Activated CD4-positive, CD25-positive, alpha-beta regulatory T cell treated with anti-CD3 and anti-CD28 coated beads, Interleukin-2, amount 50 U/mL, for 72 hours (primary cell): ENCODE measurements at regions not wholly inside any gene's neighbourhood (a gene's known extent, or its start where the extent isn't known, plus 50 kb on each side); places are given as distances from the start of the nearest gene placed in this dataset.

Experiments used
- DNase-seq: peaks from one replicate; pipeline ENCODE4 v3.0.0; 2021

DNA sequence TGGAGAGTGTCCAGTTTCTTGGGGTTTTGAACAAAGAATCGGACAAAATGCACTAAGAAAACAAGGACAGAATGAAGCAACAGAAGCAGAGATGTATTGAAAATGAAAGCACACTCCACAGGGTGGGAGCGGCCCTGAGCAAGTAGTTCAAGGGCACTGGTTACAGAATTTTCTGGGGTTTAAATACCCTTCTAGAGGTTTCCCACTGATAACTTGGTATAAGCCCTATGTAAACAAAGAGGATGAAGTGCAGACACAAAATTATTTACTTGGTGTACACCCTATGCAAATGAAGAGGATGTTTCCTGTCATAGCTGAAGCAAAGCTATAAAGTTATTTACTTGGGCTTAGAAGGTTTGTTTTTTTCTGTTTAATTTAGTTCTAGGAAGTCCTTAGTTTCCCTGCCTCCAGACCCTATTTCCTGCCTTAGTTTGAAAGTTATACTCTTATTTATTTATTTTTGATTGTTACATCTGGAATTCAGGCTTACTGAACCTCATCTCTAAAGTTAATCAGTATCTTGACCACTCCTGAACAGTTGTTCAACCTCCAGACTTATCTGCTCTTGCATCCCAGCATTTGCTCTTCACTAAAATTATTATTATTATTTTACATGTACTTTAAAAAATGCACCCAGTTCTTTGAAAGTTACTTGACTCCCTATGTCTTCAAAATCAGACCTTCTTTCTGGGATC, 193.5 kb downstream of the SPP2 start:
- DNase-seq = no peak

DNA sequence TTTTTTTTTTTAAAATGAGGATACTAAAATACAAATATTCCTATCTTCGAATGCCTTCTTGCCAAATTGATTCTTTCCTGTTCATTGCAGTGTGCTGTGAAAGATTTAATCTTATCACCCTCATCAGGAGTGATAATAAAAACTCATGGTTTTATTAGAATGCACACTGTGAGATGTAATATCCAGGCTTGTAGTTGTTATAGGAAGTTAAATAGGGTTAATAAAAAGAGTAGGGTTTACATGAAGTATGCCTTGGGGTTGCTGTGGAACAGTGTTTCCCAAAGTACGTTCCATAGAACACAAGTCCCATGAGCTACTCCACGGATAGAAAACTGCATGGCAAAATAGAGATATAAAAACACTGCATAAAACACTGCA, 191.9 kb downstream of the SPP2 start:
- no peak for DNase-seq

DNA sequence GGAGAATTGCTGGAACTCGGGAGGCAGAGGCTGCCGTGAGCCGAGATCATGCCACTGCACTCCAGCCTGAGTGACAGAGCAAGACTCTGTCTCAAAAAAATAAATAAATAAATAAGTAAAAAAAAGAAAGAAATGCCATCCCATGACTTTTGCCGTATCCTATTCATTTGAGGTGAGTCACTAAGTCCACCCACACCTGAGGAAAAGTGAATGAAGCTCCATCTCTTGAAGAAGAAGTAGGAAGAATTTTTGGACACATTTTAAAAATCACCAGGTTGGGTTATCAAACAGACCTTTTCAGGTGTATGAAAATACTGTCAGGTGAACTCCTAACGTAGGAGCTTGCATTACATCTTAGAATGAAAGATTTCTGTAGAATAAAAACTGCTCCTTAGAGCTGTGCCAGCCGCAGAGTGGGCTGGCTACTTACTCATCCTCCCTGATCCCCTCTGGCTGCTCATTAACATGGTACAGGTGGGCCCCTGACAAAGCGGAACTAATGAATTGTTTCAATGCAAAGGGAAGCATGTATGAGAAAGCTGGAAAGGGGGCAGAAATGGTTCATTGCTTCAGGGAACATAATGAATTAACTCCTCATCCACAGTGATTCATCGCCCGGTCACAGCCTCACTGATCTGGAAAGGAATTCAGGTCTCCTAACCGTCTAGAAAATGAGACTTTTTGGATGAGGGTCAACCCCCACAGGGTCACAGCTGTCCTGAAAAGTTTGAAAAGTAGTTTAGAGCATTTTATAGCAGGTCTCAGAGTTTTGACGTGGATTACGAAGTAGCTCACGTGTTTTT, 191.4 kb downstream of the SPP2 start:
- no peak for DNase-seq

DNA sequence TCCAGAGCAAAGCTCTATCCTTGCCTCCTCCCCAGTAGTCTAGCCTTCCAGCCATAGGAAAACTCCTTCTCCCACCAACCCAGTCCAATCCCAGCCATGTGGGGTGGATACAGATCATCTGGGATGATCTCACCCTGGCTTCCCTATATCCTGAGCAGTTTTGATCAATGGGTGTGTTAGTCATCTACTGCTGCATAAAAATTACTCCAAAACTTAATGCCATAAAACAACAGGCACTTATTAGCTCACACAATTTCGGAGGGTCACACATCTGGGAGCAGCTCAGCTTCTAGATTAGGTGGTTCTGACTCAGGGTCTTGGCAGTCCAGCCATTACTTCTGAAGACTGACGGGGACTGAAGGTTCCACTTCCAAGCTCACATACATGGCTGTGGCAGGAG, 190.4 kb downstream of the SPP2 start:
- no peak for DNase-seq

DNA sequence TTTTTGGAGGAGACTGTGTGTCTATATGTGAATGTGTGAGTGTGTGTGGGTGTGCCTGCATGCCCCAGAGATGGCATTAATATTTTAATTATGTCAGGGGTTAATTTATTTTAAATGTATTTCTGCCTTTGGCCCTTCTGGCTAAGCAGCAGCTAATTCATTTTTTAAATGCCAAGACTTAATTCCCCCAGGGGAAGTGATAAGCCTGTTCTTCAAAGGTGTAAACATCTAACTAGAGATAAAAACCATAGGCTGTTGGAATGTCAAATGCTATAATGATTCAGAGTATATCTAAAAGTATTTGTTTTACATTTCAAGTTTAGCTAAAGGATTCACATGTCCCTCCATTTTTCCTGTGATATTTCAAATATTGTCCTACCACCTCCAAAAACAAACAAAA, 184.7 kb downstream of the SPP2 start:
- no peak for DNase-seq

DNA sequence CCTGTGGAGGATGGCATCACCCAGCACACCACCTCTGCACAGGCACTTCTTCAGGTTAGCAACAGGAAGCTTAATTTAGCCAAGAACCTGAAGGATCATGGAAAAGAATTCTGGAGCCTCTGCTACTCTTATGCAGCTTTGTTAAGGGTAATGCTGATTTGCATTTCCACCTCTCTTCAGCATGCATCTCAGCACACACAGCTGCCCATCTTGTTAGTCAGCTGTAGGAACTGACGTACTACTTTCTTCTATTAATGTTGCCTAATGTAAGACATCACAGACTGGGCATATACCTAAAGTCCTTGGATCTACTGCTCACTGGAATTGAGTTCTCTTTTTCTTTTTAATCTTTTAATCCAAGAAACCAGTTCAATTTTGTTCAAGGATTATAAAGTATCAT, 181.0 kb downstream of the SPP2 start:
- no peak for DNase-seq

DNA sequence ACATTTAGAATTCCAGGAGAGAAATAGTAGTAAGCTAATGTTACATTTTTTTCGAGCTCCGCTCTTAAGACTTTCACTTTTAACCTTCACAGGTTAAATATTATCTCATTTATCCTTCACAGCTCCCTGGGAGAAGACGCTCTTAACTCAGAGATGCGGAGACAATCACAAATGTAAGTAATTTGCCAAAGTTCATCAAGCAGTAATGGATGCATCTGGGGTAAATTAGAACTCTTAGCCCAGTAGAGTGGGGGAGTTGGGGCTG, 168.5 kb downstream of the SPP2 start:
- no peak for DNase-seq

DNA sequence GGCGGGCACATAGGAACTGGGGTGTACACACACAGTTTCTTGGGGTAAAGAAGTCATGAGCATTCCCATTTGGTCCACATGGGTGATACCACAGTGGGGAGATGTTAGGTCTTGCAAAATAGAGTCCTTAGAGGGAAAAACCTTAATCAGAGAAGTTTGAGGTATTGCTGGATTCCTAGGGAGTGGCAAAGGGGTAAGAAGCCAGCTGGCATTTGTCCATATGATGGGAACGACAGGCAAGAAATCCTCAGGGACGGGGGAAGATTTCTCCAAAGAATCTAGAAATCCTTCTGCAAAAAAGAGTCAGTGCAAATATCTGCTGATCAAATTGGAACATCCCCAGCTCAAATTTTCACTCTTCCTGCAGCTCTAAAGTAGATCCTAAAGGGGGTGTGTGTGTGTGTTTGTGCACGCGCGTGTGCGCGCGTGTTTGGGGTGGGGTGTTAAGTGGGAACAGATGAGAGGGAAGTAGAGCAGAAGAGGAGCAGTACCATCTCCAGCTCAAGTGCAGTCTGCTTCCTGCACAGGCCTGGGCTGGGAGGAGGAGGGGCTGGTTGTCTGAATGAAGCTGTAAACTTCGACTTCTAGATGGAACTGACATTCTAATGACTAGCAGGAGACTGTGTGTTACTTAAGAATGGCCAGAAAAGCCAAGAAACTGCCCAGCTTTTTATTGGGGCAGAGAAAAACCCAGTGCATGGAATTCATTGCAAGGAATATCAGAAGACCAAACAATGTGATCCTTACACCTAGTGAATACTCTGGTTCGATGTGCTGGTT, 168.0 kb downstream of the SPP2 start:
- DNase-seq = no peak

DNA sequence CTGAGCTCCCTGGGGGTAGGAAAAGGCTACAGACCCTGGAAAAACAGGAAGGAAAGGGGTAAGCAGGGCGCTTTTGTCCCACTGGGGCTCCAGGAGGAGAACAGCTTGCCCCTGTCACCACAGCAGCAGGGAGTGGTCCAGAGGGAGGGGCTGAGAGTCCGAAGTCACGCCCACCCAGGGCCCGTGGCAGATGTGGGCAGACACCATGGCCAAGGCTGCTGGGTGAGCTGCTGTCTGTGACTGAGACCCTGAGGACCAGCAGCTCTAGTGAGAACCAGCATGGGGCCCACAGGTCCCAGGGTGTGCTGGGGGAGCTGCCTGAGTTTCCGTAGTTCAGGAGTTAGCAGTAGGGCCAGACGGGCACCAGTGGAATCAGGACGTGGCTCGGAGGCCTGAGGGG, 162.0 kb downstream of the SPP2 start:
- DNase-seq = no peak

DNA sequence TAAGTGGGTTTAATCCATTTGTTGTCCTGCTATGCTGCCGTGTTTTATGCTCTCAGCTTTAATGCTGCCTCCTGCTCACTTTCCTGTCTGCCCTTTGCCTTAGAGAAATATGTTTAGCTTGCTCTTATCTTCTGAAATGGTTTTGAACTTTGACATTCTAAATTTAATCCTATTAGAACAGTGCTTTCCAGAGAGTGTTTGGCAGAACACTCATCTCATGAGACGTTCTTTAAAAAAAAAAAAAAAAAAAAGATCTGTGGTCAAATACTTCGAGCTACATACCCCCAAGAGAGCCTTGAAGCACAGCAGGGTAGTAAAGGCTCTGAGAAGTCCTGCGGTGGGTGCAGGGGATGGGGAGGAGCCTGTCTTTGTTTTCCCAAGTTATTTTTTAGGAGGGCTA, 161.3 kb downstream of the SPP2 start:
- no peak for DNase-seq

DNA sequence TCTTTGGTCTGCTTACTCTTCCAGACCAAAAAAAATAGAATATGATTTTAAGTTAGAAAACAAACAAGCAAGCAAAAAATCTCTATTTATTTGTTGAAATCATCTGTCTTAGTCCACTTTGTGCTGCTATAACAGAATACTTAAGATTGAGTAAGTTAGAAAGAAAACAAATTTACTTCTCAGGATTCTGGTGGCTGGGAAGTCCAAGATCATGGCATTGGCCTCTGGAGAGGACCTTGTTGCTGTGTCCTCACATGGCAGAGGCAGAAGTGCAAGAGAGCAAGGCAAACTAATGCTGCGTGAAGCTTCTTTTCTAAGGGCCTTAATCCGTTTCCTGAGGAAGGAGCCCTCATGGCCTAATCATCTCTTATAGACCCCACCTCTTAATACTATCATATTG, 156.2 kb downstream of the SPP2 start:
- DNase-seq = no peak

DNA sequence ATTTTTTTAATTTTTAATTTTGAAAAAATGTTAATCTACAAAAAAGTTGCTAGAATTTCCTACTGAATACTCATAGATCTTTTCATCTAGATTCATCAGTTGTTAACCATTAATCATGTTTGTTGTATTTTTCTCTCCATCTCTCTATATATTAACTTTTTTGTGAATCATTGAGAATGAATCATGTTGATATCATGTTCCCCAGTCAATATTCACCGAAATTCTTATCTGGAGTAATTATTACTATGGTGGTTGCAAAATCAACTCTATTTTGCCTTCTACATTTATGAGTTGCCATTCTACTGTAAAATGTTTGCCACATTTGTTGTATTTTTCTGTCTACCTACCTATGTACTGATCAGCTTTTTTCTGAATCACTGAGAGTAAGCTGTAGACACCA, 154.0 kb downstream of the SPP2 start:
- no peak for DNase-seq

DNA sequence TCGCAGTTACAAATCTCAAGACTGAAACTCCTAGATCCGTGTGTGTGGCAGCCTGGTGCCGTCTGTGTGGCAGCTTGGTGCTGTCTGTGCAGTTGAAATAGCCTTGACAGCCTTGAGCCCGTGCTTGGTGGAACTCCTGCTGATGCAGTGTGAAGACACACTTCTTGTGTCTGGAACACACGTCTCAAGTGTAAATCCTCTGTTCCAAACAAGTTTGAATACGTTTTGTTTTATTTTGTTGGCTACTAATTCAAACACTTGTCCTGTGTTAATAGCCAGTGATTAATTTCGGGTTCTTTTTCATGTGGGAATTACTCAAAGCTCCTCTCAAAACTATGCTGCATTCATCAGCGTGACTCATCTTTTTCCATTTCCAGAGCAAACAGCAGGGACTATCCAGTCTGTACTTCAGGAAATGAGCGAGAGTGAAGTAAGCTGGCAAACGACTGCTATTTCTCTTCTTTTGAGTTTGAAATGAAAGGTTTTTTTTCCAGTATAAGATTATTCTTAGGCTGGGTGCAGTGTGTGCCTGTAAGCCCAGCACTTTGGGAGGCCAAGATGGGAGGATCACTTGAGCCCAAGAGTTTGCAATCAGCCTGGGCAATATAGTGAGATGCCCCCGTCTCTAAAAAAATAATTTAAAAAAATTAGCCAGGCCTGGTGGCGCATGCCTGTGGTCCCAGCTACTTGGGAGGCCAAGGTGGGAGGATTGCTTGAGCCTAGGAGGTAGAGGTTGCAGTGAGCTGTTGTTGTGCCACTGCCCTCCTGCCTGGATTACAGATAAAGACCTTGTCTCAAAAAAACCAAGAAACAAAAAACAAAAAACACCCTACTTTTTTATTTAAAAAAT, 152.9 kb downstream of the SPP2 start:
- no peak for DNase-seq

DNA sequence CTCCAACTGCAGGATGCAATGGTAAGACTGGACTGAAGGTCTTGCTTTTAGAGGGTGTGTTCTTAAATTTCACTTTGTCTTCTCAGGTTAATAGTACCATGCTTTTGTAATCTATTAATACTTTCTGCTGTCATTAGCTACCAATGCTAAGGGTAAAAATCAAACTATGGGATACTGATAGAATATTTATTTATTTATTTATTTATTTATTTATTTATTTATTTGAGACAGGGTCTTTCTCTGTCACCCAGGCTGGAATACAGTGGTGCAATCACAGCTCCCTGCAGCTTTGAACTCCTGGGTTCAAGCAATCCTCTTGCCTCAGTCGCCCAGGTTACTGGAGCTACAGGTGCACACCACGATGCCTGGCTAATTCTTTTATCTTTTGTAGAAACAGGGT, 152.1 kb downstream of the SPP2 start:
- DNase-seq = no peak

DNA sequence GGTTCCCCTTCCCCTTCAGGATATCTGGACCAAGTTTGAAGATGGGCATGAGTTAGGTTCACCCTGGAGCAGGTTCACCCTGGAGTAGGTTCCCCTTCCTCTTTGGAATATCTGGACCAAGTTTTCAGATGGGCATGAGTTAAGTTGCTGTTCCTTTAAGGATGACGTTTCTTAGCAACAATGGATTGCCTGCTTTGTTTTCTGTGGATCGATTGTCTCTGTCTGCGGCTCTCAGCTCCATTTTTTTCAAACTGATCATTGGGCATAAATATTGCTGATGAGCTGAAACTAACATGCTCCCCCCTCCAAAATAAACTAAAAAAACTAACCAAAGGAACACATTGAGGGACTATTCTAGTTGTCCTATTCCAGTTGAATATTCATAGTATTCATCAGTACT, 149.5 kb downstream of the SPP2 start:
- DNase-seq = no peak

DNA sequence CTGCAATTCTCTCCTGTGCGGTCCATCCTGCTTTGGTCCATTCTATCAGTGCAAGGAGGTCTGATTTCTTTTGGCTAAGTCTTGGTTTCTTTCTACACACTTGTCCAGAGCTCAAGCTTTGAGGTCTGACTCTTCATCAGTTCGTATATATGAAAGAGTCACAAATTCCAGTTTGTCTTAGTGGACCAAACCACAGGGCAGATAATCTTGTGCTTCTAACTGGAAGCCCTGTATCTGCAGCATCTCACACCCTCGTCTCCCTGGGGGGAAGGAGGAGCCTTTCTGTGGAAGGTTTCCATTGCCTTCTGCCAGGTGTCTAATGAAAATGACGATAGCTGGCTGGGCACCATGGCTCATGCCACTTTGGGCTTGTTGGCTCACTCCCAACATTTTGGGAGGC, 148.5 kb downstream of the SPP2 start:
- no peak for DNase-seq

DNA sequence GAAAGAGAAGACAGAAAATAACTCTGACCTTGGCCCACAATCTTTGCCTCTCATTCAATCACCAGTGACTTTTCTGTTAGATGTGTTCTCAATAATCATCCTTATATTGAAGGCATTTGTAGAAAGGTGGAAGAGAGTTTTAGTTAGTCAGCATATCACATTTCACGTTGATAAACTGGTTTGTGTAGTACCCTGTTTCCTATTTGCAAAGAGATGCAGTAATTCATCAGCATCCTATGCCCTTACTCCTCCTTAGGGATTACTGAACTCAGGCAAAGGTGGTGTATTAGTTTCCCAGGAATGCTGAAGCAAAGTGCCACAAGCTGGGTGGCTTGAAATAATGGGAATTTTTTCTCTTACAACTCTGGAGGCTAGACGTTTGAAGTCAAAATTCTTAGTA, 145.0 kb downstream of the SPP2 start:
- DNase-seq = no peak

DNA sequence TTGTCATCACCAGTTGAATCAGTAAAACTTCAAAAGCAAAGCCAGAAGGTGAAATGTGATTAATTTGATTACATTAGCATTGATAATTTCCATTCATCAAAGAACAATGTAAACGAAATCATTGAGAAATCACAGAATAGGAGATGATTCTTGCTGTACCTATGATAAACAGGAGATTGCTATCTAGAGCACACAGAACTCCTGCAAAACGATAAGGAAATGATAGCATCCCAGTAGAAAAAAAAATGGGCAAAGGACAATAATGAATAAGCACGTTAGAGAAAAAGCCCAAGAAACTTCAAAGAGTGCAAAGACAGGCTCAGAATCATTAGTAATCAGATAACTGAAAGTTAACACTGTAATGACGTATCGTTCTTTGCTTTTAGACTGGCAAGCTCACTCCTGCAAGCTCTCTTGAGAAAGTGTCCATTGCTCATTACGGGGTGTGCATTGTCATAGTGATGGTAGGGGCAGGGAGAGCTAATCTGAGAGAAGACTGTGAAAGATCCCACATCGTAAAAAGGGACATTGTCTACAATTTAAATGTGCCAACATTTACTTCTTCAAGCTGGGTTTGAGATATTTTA, 143.6 kb downstream of the SPP2 start:
- no peak for DNase-seq

DNA sequence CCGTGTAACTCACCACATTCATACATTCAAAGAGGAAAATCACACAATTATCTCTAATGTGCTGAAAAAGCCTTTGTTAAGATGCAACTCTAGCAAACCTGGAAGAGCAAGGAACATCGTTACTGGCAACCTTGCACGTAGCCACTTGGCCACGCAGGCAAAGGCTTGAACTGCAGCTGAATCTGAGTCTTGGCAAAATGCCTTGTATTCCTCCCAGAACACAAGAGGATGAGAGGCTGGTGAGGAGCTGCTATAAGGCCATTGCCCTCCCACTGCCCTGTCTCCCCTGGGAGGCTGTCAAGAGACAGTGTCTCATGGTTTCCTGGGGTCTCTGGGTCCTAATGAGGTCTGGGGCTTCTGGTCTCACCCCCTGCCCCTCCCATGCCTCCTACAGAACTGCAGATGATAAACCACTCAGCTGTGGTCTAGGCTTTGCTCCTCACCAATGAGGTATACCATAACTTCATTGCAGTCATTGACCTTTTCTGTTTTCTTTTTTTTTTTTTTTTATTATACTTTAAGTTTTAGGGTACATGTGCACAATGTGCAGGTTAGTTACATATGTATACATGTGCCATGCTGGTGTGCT, 141.4 kb downstream of the SPP2 start:
- DNase-seq = no peak

DNA sequence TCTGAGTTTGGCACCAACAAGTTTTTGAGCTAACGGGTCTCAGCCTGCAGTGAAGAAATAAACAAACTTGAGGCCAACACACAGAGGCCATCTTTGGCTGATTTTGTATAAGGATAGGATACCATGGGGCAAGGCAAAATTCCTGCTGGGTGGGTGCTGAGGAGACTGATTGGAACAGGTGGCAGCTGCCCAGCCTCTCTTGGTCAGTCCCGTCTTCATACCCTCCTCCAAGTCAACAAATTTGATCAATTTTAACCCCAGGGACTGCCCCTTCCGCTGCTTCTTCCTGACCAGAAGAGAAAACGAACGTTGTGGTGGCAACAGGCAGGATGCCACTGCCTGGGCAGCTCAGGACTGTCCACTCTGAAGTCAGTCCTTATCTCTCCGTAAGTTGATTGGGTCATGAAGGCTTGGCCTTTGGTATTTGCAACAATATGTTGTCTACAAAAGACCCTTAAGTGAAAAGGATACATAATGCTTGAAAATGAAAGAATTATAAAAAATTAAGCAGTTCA, 139.3 kb downstream of the SPP2 start:
- DNase-seq = no peak

DNA sequence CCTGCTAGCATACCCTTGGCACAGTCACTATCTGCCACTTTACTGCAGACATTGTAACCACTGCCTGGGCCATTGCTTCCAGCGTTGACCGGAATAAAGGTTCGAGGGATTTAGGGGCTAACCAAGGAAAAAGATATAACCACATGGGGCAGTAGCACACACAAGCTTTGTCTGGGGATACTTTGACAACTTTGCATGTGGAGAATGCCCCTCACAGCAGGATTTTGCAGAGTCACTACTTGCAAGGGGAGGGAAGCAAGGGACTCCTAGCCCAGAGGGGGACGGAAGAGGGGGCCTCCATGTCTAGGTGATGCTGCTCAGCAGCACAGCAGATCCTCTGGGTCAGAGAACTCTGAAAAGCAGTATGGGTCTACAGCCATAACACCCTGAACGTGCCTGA, 138.7 kb downstream of the SPP2 start:
- DNase-seq = no peak

DNA sequence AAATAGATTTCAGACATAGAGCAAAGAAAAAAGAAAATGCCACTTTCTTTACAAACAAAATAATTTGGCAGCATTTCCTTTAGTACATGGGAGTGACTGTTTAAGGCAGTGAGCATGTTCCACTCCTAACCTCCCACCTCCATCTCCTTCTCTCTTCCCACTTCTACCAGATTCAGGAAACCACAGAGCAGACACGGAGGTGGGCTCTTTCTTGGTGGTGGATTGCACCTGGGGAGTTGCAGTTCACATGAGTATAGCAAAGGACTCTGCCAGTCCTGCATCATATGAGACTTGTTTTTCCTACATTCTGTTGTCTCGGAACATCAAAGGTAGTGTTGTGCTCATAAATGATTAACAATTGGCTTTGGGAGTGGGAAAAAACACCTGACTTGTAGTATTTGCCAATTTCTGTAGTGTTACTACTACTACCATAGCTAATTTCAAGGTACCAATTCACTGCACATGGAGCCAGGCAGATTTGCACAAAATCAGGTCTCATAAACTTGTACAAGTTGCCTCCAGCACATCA, 137.2 kb downstream of the SPP2 start:
- DNase-seq = no peak
